ENCODE measurements at regions not wholly inside any gene's neighbourhood (a gene's known extent, or its start where the extent isn't known, plus 50 kb on each side); places are given as distances from the start of the nearest gene placed in this dataset.

- Histone ChIP-seq H3K79me2 (ENCODE audit: control insufficient read depth in 1 of 2, insufficient read depth in 2 of 2, low read length in 2 of 2) (no peaks in the 10 kb centered on the region), H3K27ac (ENCODE audit: low read depth, low read length) (no peak overlapping the region), H3K4me1 (replicated peaks in 1 of 4; ENCODE audit: control insufficient read depth in 3 of 4, insufficient read depth in 4 of 4, low read length in 3 of 4) (no peaks in the 10 kb centered on the region; a peak in 1 of 7 replicates), H4K20me1 (replicated peaks in 1 of 2; ENCODE audit: control insufficient read depth in 1 of 2, insufficient read depth in 2 of 2, low read length in 2 of 2) (no peaks in the 10 kb centered on the region), H2BK15ac (ENCODE audit: low read length) (no peak overlapping the region), H4K91ac (replicated peaks; ENCODE audit: insufficient read length, low read length) (no peak overlapping the region), H2AK5ac (ENCODE audit: low read depth, low read length) (no peak overlapping the region), H3K56ac (replicated peaks; ENCODE audit: insufficient read length, low read depth, low read length) (no peak overlapping the region), H3K14ac (ENCODE audit: insufficient read length) (no peak overlapping the region), H4K5ac (ENCODE audit: insufficient read length, low read depth, low read length) (no peak overlapping the region), H3K79me1 (ENCODE audit: low read depth, low read length) (no peaks in the 10 kb centered on the region), H2BK120ac (replicated peaks; ENCODE audit: low read depth, low read length) (no peak overlapping the region), H2BK12ac (ENCODE audit: low read depth, low read length) (no peak overlapping the region), H4K8ac (ENCODE audit: extremely low read depth, insufficient read depth, low read length) (no peak overlapping the region), H3K23ac (ENCODE audit: insufficient read length) (no peak overlapping the region), H3K4ac (replicated peaks; ENCODE audit: insufficient read length, low read depth, low read length) (no peak overlapping the region), H3K9ac (replicated peaks in 1 of 4; ENCODE audit: extremely low read depth in 1 of 4, low read depth in 3 of 4, low read length in 3 of 4) (no peak overlapping the region), H3K4me2 (ENCODE audit: insufficient read depth in 1 of 2, low read depth in 2 of 2, low read length in 2 of 2) (no peak overlapping the region), H3K27me3 (replicated peaks in 1 of 4; ENCODE audit: control insufficient read depth in 3 of 4, extremely low read depth in 1 of 4, insufficient read depth in 3 of 4, low read length in 3 of 4) (no peaks in the 10 kb centered on the region), H2BK20ac (ENCODE audit: low read length) (no peak overlapping the region), H3K4me3 (ENCODE audit: extremely low read depth in 1 of 4, insufficient read depth in 2 of 4, low read depth in 3 of 4, low read length in 4 of 4) (no peak overlapping the region), H3K9me3 (ENCODE audit: insufficient read depth in 2 of 2, low read depth in 1 of 2, low read length in 1 of 2) (no peaks in the 10 kb centered on the region), H2BK5ac (ENCODE audit: low read depth, low read length) (no peak overlapping the region), H2AFZ (ENCODE audit: low read length) (no peak overlapping the region), H3K18ac (ENCODE audit: extremely low read depth, low read length) (no peak overlapping the region), H3K23me2 (ENCODE audit: low read depth, low read length) (no peaks in the 10 kb centered on the region), H3K36me3 (ENCODE audit: control insufficient read depth in 2 of 4, insufficient read depth in 4 of 4, low read length in 3 of 4) (no peaks in the 10 kb centered on the region)
- WGBS, 2 experiments (ENCODE audit: extremely low coverage in 1 of 2, insufficient coverage in 1 of 2, insufficient read length in 1 of 2, insufficient replicate concordance in 2 of 2, low coverage in 1 of 2, low lambda C conversion rate in 2 of 2, missing lambda C conversion rate in 1 of 2) = 83% methylated on average over 4 of the region's 4 CpGs; no CpG with 5 or more reads in 1 of the 2 experiments
- FAIRE-seq (no peak), DNase-seq (ENCODE audit: low read depth in 1 of 2, low spot score in 2 of 2) (no peak)
- CTCF ChIA-PET (ENCODE audit: partially characterized antibody) = interaction anchor here (1.2 to 1.5 kb wide), 2 partner anchors 17 to 214 kb away, joined by 3 read pairs; no protein-coding TSS in a partner anchor
- POLR2A ChIA-PET (ENCODE audit: partially characterized antibody) = no interaction called here
- TF ChIP-seq ZNF274 (IDR thresholded peaks at IDR 0.05; ENCODE audit: borderline replicate concordance, extremely low read depth, low read length) = no peak
- TF ChIP-seq GTF2F1 (IDR thresholded peaks at IDR 0.05; ENCODE audit: borderline replicate concordance, low read depth, low read length) = no peak
- TF ChIP-seq JUN (IDR thresholded peaks at IDR 0.05; ENCODE audit: low read depth, low read length) = no peak
- TF ChIP-seq MAFK (IDR thresholded peaks at IDR 0.05; ENCODE audit: low read depth, low read length) = no peak
- TF ChIP-seq RBBP5 (IDR thresholded peaks at IDR 0.05; ENCODE audit: borderline replicate concordance, low read depth, low read length) = no peak
- TF ChIP-seq EP300 (IDR thresholded peaks at IDR 0.05; ENCODE audit: borderline replicate concordance in 1 of 2, low read depth in 2 of 2, low read length in 2 of 2) = no peak
- TF ChIP-seq SP4 (IDR thresholded peaks at IDR 0.05; ENCODE audit: low read length) = no peak
- TF ChIP-seq TAF7 (optimal IDR thresholded peaks at IDR 0.05; ENCODE audit: borderline replicate concordance, low read depth, low read length) = no peak
- TF ChIP-seq TBP (IDR thresholded peaks at IDR 0.05; ENCODE audit: low read depth, low read length) = no peak
- no peak for TF ChIP-seq EGR1 (IDR thresholded peaks at IDR 0.05; ENCODE audit: borderline replicate concordance, low read depth, low read length)
- no peak for TF ChIP-seq EZH2 (IDR thresholded peaks at IDR 0.05; ENCODE audit: low read depth, low read length, severe bottlenecking)
Observed at GRCh38 chr2:234761910-234762309, 189.9 kb upstream of the SH3BP4 start.
